Activated naive CD8-positive, alpha-beta T cell treated with anti-CD3 and anti-CD28 coated beads for 36 hours (primary cell): ENCODE measurements at regions not wholly inside any gene's neighbourhood (a gene's known extent, or its start where the extent isn't known, plus 50 kb on each side); places are given as distances from the start of the nearest gene placed in this dataset.

Experiments used
- DNase-seq: peaks from one replicate; pipeline ENCODE4 v3.0.0; 2021
- H3K27ac Mint-ChIP-seq: one replicate; pipeline ENCODE4 v1.8.0; 2022; ENCODE audit warnings: mild to moderate bottlenecking, moderate library complexity, mixed read lengths
- H3K27me3 Mint-ChIP-seq: one replicate; pipeline ENCODE4 v1.8.0; 2022; ENCODE audit warnings: mild to moderate bottlenecking, mixed read lengths
- H3K36me3 Mint-ChIP-seq: one replicate; pipeline ENCODE4 v1.8.0; 2021; ENCODE audit warnings: mild to moderate bottlenecking, mixed read lengths
- H3K4me1 Mint-ChIP-seq: one replicate; pipeline ENCODE4 v1.8.0; 2021; ENCODE audit warnings: mixed read lengths
- H3K4me3 Mint-ChIP-seq: one replicate; pipeline ENCODE4 v1.8.0; 2022; ENCODE audit warnings: mild to moderate bottlenecking, moderate library complexity, mixed read lengths
- H3K9me3 Mint-ChIP-seq: one replicate; pipeline ENCODE4 v1.8.0; 2022; ENCODE audit warnings: mixed read lengths

DNA sequence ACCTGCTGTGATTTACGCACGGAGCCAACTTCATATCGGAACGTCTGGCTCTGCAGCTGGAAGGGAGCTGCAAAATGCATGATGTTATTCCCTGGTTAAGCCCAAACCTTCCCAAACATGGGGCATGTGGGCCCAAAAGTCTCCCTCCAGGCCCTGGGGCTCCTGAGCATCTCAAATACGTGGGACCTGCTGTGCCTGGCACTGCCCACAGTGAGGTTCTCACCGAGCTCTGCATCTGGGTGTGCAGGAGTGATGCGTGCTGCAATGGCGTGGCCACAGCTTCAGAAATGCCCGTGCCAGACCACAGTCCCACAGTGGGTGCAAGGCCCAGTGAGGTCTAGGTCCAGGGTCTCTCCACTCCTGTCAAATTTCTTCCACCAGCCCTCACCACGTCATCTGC is 503.3 kb downstream of the EIPR1 start:
- Mint-ChIP-seq H3K36me3 (no peaks in the 10 kb centered on the region), H3K4me3 (no peak overlapping the region), H3K27ac (no peak overlapping the region), H3K27me3 (no peaks in the 10 kb centered on the region), H3K4me1 (no peaks in the 10 kb centered on the region), H3K9me3 (no peaks in the 10 kb centered on the region)
- no peak for DNase-seq

DNA sequence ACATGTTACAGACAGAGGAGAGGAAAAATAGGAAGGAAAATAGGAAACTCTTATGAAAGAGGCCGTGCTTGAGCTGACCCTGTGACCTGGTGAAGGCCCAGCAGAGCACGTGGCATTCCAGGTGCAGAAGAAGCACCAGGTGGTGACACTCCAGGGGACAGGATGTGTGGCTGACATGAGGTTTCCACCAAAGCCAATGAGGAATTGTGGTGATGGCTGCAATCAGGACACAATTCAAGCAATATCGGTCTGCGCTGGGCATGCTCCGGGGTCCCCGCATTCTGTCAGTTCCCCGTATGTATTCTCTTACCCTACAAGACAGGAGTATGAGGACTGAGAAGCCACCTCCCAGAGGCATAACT is 504.2 kb downstream of the EIPR1 start:
- H3K36me3 Mint-ChIP-seq: no peaks in the 10 kb centered on the region
- no peak for DNase-seq
- no peaks in the 10 kb centered on the region for H3K9me3 Mint-ChIP-seq
- no peaks in the 10 kb centered on the region for H3K27me3 Mint-ChIP-seq
- no peaks in the 10 kb centered on the region for H3K4me1 Mint-ChIP-seq
- H3K4me3 Mint-ChIP-seq: no peak overlapping the region
- H3K27ac Mint-ChIP-seq: no peak overlapping the region

DNA sequence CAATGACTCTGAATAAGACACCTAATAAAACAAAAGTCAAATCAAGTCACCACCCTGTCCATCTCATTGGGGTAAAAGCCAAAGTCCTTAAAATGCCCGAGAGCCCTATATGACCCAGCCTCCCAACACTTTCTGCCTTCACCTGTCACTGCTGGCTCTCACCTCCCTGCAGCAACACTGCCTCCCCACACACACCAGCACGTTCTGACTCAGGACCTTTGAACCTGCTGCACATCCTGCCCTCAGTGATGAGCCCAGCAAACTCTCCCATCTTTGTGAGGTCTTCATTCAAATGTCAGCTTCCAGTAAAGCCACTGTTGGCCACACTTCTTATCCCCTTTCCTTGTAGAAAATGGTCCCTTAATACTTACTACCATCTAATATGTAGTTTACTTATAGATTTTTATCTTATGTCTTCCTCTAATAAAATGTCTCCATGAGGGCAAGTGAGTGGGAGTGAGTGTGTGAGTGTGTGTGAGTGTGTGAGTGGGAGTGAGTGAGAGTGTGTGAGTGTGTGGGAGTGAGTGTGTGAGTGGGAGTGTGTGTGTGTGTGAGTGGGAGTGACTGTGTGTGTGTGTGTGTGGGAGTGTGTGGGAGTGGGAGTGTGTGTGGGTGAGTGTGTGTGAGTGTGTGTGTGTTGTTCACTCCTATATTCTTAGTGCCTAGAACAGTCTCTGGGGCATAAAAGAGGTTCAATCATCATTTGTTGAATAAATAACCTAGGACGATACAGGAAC is 504.7 kb downstream of the EIPR1 start:
- H3K27ac Mint-ChIP-seq: no peak overlapping the region
- DNase-seq: no peak
- no peaks in the 10 kb centered on the region for H3K36me3 Mint-ChIP-seq
- no peaks in the 10 kb centered on the region for H3K27me3 Mint-ChIP-seq
- no peak overlapping the region for H3K4me3 Mint-ChIP-seq
- H3K4me1 Mint-ChIP-seq: no peaks in the 10 kb centered on the region
- H3K9me3 Mint-ChIP-seq: no peaks in the 10 kb centered on the region

DNA sequence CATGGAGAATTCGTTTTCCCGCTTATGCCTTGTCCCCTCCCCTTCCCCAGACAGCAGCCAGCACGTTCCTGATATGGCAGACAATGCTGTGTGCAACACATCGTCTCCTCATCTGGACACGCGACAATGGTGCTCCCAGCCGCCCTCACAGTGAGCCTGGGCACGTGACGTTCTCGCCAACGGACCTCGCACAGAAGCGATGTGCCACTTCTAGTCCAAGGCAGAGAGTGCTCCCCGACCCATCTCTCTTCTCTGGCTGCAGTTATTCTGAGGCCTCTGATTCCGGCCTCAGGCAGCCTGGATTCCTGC is 505.4 kb downstream of the EIPR1 start:
- H3K27ac Mint-ChIP-seq: no peak overlapping the region
- no peaks in the 10 kb centered on the region for H3K36me3 Mint-ChIP-seq
- DNase-seq: no peak
- H3K4me3 Mint-ChIP-seq: no peak overlapping the region
- no peaks in the 10 kb centered on the region for H3K27me3 Mint-ChIP-seq
- H3K4me1 Mint-ChIP-seq: no peaks in the 10 kb centered on the region
- no peaks in the 10 kb centered on the region for H3K9me3 Mint-ChIP-seq

DNA sequence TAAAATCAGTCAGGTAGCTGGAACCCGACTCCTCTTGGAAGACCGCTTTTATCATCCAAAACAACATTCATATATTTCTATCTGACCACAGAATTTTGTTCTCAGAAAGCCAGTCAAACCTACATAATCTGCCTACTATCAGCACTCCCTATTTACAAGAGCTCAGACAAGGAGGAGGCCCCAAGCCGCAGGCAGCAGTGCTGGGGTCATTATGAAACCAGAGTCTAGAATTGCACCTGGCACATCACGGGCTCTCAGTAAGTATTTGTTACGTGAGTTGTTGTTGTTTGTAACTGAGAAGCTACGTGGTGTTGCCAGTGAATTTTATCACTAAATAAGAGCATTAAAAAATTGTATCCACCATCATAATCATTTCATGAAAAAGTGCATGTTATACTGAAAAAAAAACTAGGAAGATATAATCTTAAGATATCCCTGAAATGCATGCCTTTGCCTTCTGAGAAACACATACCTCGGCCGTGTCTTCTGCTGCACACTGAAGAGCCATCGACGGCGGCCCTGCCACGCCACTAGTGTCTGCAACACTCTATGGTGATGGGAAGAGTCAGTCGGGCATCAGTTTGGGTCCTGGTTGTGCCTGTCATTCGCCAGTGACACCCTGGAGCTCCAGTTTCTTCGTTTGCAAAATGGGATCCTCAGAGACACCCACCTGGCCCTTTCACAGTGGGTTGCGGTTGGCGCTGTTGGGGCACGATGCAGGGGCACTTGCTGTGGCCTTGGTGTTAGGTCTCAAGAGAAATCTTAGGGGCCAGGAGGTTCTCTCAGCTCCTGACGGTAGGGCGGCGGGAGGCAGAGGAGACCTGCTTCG is 505.9 kb downstream of the EIPR1 start:
- no peaks in the 10 kb centered on the region for H3K4me1 Mint-ChIP-seq
- H3K4me3 Mint-ChIP-seq: no peak overlapping the region
- H3K27ac Mint-ChIP-seq: no peak overlapping the region
- H3K9me3 Mint-ChIP-seq: no peaks in the 10 kb centered on the region
- no peaks in the 10 kb centered on the region for H3K36me3 Mint-ChIP-seq
- DNase-seq: no peak
- H3K27me3 Mint-ChIP-seq: no peaks in the 10 kb centered on the region

DNA sequence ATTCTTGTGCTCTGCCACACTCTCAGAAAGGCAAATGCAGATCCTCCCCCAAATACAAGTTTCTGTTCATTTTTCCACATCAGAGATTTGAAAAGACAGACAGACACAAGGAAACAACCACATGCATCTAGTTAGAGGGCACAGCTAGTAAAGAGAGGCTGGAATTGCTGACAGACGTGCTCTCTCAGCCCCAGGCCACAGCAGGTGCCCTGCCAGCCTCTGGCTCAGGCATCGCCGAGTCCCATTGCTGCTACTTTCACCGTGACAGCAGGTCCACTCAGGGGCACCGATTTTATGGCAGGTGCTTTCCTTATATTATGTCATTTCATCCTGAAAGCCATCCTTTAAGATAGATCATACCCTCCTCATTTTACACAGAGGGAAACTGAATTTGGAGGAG is 507.5 kb downstream of the EIPR1 start:
- Mint-ChIP-seq H3K27me3 (no peaks in the 10 kb centered on the region), H3K36me3 (no peaks in the 10 kb centered on the region), H3K4me1 (no peaks in the 10 kb centered on the region), H3K9me3 (no peaks in the 10 kb centered on the region), H3K27ac (no peak overlapping the region), H3K4me3 (no peak overlapping the region)
- DNase-seq: no peak

DNA sequence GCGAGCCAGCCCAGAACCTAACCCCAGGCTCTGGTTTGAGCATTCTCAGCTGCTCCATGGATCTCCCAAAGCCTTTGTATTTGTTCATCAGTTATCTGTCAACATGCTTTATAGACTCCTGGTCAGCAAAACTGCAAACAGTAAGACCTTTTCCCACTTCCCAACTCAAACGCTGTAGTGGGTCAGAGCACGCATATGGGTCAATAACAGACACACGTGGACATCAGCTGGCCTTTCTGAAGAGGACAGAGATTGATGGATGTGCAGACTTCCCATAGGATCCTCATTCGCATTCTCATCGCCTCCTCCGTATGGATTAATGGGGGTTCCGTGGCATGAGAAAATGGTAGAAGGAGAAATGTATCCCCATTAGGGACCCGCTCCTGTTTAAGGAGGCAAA is 508.1 kb downstream of the EIPR1 start:
- H3K4me3 Mint-ChIP-seq: no peak overlapping the region
- H3K27ac Mint-ChIP-seq: no peak overlapping the region
- no peaks in the 10 kb centered on the region for H3K4me1 Mint-ChIP-seq
- H3K27me3 Mint-ChIP-seq: no peaks in the 10 kb centered on the region
- no peaks in the 10 kb centered on the region for H3K9me3 Mint-ChIP-seq
- no peaks in the 10 kb centered on the region for H3K36me3 Mint-ChIP-seq
- DNase-seq: no peak

DNA sequence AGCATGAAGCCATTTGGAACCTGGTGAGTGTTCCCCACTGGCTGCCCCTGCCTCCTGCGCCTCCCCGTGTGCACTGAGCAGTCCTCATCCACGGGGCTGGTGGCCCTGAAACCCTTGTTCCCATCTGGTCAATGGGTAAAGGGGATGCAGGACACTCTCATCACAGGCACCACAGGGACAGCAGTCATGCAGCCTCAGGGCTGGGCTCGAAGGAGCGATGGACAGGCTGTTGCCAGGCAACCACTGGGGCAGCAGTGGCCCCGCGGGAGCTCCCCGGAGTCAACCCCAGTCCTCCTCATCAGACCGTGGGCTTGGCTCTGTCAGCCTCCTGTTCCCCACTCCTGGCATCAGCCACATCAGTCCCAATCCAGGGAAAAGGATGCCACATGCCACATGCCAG is 509.5 kb downstream of the EIPR1 start:
- H3K27me3 Mint-ChIP-seq: no peaks in the 10 kb centered on the region
- no peak overlapping the region for H3K27ac Mint-ChIP-seq
- H3K9me3 Mint-ChIP-seq: no peaks in the 10 kb centered on the region
- H3K36me3 Mint-ChIP-seq: no peaks in the 10 kb centered on the region
- H3K4me3 Mint-ChIP-seq: no peak overlapping the region
- no peaks in the 10 kb centered on the region for H3K4me1 Mint-ChIP-seq
- DNase-seq: no peak

DNA sequence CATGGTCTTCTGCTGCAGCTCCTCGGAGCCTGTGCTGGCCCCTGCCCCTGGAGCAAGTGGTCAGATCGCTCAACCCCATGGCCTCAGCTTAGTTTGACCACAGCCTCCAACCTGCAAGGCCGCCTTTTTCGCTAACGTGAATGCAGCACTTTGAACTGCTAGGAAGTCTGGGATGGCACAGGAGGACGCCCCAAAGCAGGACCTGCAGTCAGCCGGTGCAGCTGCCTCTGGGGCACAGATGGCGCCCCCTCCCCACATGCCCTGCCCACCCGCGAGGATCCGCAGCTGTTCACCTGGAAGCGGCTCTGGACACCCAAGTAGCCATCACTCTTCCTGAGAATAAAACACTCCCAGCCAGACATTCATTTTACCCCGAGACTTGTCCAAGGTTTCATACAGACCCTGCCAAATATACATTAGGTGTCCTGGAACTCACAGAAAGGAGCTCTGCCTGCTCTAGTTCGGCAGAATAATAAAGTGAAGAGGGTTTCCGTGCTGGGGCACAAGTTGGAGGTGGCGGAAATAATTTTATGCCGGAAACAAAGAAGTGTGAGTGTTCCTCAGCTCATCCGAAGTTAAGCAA is 510.1 kb downstream of the EIPR1 start:
- H3K9me3 Mint-ChIP-seq: no peaks in the 10 kb centered on the region
- no peaks in the 10 kb centered on the region for H3K36me3 Mint-ChIP-seq
- H3K4me3 Mint-ChIP-seq: no peak overlapping the region
- H3K4me1 Mint-ChIP-seq: no peaks in the 10 kb centered on the region
- no peaks in the 10 kb centered on the region for H3K27me3 Mint-ChIP-seq
- DNase-seq: no peak
- H3K27ac Mint-ChIP-seq: no peak overlapping the region

DNA sequence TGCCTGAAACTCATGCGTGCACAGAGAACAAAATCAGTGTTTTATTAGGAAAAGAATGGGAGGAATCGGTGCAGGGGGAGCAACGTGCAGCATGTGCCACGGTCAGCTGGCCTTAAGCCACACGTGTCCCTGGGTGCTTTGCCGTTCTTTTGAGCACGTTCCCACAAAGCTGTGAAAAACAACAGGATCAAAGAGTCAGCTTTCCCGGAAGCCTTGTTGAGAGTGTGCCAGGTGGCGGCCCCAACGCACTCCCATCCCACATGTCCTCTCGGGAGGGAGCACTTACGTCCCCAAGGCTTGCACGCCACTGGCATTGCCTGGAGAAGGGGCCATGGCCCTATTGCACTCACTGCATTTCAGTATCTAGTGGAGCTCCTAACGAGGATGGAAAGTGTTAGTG is 511.2 kb downstream of the EIPR1 start:
- H3K4me3 Mint-ChIP-seq: no peak overlapping the region
- no peaks in the 10 kb centered on the region for H3K9me3 Mint-ChIP-seq
- H3K27ac Mint-ChIP-seq: no peak overlapping the region
- DNase-seq: no peak
- no peaks in the 10 kb centered on the region for H3K36me3 Mint-ChIP-seq
- H3K27me3 Mint-ChIP-seq: no peaks in the 10 kb centered on the region
- no peaks in the 10 kb centered on the region for H3K4me1 Mint-ChIP-seq

DNA sequence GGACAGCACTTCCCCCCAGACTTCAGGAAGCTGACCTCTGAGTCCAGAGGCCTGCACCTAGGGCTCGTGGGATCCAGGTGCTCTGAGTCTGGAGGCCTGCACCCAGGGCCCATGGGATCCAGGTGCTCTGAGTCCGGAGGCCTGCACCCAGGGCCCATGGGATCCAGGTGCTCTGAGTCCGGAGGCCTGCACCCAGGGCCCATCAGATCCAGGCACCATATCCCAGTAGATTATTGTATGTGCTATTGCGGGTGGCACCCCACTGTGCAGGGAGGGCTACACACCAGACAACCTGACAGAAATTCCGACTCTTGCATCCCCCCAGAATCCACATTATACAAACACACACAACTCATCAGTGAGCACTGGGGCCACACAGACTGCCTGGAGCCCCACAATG is 515.2 kb downstream of the EIPR1 start:
- Mint-ChIP-seq H3K36me3 (no peaks in the 10 kb centered on the region), H3K4me3 (no peak overlapping the region), H3K27ac (no peak overlapping the region), H3K27me3 (no peaks in the 10 kb centered on the region), H3K9me3 (no peaks in the 10 kb centered on the region), H3K4me1 (no peaks in the 10 kb centered on the region)
- no peak for DNase-seq

DNA sequence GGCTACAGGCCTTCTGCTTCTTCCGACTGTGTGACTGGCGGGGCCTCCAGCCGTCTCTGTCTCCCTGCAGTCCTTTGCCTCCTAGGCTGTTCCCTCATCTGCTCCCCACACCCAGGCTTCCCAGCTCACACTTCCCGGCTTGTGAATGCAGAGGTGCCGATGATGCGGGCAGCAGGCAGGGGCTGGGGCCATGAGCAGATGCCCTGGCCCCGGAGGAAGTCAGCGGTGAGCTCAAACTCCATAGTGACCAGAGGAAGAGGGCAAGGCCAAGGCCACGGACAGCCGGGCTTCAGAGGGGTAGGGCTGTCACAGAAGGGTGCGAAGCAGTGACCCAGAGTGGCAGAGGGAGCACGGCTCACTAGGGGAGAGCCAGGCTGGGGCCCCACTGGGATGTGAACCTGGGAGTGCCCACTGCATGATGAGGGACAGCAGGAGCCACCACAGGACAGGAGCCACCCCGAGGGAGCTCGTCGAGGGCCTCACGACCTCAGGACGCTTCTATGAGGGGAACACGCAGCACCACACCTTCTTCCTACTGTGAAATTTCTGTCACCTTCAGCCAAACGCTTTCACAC is 515.9 kb downstream of the EIPR1 start:
- H3K27me3 Mint-ChIP-seq: no peaks in the 10 kb centered on the region

DNA sequence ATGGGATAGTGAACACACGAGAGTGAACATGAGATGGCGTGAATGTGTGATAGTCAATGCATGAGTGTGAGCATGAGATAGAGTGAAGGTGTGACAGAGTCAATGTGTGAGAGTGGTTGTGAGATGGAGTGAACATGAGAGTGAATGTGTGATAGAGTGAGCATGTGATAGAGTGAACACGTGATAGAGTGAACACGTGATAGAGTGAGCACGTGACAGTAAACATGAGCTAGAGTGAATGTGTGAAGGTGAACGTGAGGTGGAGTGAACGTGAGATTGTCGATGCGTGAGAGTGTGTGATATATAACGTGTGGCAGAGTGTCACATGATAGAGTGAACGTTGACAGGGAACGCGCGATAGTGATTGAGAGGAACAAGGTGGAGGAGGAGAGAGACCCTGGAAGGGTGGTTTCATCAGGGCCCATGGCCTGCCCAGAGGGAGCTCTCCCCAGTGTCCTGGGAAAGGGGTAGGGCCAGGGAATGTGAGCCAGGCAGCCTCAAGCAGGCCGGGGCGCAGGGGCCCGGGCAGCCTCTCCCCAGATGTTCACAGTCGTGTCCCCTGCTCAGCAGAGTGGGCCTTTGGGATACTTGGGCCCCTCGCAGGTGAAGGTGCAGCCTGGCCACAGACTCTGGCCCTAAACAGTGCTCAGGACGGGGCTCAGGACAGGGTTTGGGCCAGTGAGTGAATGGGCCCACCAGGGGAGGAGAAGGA is 516.9 kb downstream of the EIPR1 start:
- H3K4me3 Mint-ChIP-seq: no peak overlapping the region
- no peaks in the 10 kb centered on the region for H3K27me3 Mint-ChIP-seq
- no peaks in the 10 kb centered on the region for H3K9me3 Mint-ChIP-seq
- H3K27ac Mint-ChIP-seq: no peak overlapping the region
- no peak for DNase-seq
- H3K36me3 Mint-ChIP-seq: no peaks in the 10 kb centered on the region
- H3K4me1 Mint-ChIP-seq: no peaks in the 10 kb centered on the region

More for the DNA sequence above, 515.9 kb downstream of the EIPR1 start:
- Mint-ChIP-seq H3K36me3 (no peaks in the 10 kb centered on the region), H3K4me1 (no peaks in the 10 kb centered on the region), H3K9me3 (no peaks in the 10 kb centered on the region), H3K4me3 (no peak overlapping the region), H3K27ac (no peak overlapping the region)
- DNase-seq: no peak

DNA sequence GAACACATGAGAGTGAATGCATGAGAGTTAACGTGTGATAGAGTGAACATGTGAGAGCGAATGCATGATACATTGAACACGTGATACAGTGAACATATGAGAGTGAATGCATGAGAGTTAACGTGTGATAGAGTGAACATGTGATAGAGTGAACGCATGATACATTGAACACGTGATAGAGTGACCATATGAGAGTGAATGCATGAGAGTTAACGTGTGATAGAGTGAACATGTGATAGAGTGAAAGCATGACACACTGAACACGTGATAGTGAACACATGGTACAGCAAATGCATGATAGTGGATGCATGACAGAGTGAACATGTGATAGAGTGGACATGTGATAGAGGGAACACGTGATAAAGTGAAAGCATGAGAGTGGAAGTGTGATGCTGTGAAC is 517.9 kb downstream of the EIPR1 start:
- H3K4me3 Mint-ChIP-seq: no peak overlapping the region
- H3K27ac Mint-ChIP-seq: no peak overlapping the region
- no peaks in the 10 kb centered on the region for H3K36me3 Mint-ChIP-seq
- H3K4me1 Mint-ChIP-seq: no peaks in the 10 kb centered on the region
- no peak for DNase-seq
- H3K27me3 Mint-ChIP-seq: no peaks in the 10 kb centered on the region
- no peaks in the 10 kb centered on the region for H3K9me3 Mint-ChIP-seq

DNA sequence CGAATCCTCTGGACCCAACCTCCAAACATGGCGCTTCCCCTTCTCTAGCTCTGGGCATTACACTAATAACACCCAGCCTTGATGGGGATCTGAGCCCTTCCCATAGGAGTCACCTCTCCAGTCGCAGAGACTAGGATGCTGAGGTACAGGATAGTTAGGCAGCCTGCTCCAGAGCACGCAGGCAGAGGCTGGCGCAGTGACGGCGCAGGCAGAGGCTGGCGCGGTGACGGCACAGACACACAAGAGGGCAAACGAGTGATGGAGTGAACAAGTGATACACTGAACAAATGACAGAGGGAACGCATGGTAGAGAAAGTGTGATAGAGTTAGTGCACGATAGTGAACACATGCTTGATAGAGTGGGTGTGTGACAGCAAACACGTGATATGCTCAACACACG is 518.5 kb downstream of the EIPR1 start:
- no peak overlapping the region for H3K4me3 Mint-ChIP-seq
- H3K27me3 Mint-ChIP-seq: no peaks in the 10 kb centered on the region
- no peak overlapping the region for H3K27ac Mint-ChIP-seq
- H3K9me3 Mint-ChIP-seq: no peaks in the 10 kb centered on the region
- no peak for DNase-seq
- H3K4me1 Mint-ChIP-seq: no peaks in the 10 kb centered on the region
- H3K36me3 Mint-ChIP-seq: no peaks in the 10 kb centered on the region
